Gastroesophageal sphincter (tissue), 3 donors: ENCODE measurements at regions not wholly inside any gene's neighbourhood (a gene's known extent, or its start where the extent isn't known, plus 50 kb on each side); places are given as distances from the start of the nearest gene placed in this dataset.

Source experiments
- EP300 ChIP-seq: sonication (generic); formaldehyde crosslinking; IDR thresholded peaks from one replicate; pipeline ENCODE4 v1.6.1; 2017; ENCODE audit warnings: antibody characterized with exemption, mild to moderate bottlenecking
- POLR2A ChIP-seq, 2 donors: fragments of 450-650 bp; IDR thresholded peaks; one replicate each; pipeline ENCODE4 v1.6.1; 2017; ENCODE audit warnings: antibody characterized with exemption in 2 of 2, mild to moderate bottlenecking in 2 of 2, moderate library complexity in 1 of 2
- POLR2AphosphoS5 ChIP-seq: sonication (generic); formaldehyde crosslinking; IDR thresholded peaks from one replicate; pipeline ENCODE4 v1.6.1; 2017; ENCODE audit warnings: antibody characterized with exemption
- TF ChIP-seq, protein P1 (sequence below), 4 experiments: fragments of 200-600 bp in 2 of 4; fragments of 450-650 bp in 2 of 4; sonication (generic) in 1 of 4; IDR thresholded peaks; one replicate each; pipeline ENCODE4 v1.5.1; 2017 to 2019; ENCODE audit warnings: antibody characterized with exemption in 4 of 4, mild to moderate bottlenecking in 2 of 4, moderate library complexity in 2 of 4

DNA sequence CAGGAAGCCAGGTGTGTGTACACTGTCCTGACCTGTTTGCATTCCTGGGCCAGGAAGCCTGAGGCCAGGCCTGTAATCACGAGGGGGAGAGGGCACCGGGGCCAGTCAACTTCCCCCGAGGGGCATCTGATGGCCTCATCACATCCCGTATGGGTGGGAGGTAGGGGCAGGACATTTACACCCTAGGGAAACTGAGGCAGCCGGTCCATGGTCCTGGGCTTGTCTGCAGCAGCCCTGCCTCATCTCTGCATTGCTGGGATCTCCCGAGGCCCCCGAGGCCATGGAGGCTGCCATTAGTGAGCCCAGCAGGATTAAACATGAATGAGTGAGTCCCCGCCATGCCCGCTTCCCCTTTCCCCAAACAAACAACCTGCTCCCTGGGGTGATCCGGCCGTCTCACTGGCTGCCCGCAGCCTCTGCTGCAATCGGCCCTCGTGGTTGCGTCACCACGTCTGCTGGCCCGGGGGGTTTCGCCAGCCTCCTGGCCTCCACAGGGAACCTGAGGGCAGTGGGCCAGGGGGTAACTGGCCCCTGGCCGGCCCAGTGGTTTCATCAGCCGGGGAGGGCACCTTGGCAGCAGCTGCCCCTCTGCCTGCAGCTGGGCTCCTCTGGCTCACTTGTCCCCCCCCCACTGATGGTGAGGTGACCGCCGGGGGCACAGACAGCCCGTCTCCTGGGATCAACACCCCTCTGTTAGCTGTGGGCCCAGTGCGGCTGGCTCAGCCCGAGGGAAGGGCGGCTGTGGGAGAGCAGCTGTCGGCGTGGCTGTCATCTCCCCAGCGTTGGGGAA, 88.3 kb upstream of the GSE1 start:
- TF ChIP-seq, protein P1, sequence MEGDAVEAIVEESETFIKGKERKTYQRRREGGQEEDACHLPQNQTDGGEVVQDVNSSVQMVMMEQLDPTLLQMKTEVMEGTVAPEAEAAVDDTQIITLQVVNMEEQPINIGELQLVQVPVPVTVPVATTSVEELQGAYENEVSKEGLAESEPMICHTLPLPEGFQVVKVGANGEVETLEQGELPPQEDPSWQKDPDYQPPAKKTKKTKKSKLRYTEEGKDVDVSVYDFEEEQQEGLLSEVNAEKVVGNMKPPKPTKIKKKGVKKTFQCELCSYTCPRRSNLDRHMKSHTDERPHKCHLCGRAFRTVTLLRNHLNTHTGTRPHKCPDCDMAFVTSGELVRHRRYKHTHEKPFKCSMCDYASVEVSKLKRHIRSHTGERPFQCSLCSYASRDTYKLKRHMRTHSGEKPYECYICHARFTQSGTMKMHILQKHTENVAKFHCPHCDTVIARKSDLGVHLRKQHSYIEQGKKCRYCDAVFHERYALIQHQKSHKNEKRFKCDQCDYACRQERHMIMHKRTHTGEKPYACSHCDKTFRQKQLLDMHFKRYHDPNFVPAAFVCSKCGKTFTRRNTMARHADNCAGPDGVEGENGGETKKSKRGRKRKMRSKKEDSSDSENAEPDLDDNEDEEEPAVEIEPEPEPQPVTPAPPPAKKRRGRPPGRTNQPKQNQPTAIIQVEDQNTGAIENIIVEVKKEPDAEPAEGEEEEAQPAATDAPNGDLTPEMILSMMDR (IDR thresholded peaks at IDR 0.05): no peak
- TF ChIP-seq POLR2A (IDR thresholded peaks at IDR 0.05) (no peak), EP300 (no peak), POLR2AphosphoS5 (no peak)
